ENCODE measurements at regions not wholly inside any gene's neighbourhood (a gene's known extent, or its start where the extent isn't known, plus 50 kb on each side); places are given as distances from the start of the nearest gene placed in this dataset.
"Not testable (repeated sequence)": the region's sequence is repeated elsewhere in the genome, so short reads cannot be mapped to it uniquely, and the experiment has no call there.

GRCh38 chr7:1354661-1355567 lies 104.4 kb downstream of the MICALL2 start:
- no peak overlapping the region for H3K4me2 ChIP-seq
- H3K36me3 ChIP-seq (ENCODE audit: insufficient read depth) = no peaks in the 10 kb centered on the region
- TF ChIP-seq CTCF (conservative IDR thresholded peaks at IDR 0.05; ENCODE audit: low read depth, low read length) = no peak
- no peaks in the 10 kb centered on the region for H3K4me1 ChIP-seq (ENCODE audit: low read depth, poor library complexity, severe bottlenecking)
- no peak overlapping the region for H3K9ac ChIP-seq
- no peak overlapping the region for H2AFZ ChIP-seq (ENCODE audit: low read depth)
- H3K27ac ChIP-seq = no peak overlapping the region
- H3K79me2 ChIP-seq (ENCODE audit: insufficient read depth, low read depth) = no peaks in the 10 kb centered on the region
- peaks cover 73% of the 10 kb centered on the region for H3K27me3 ChIP-seq (ENCODE audit: insufficient read depth, low read depth)
- H3K4me3 ChIP-seq (IDR thresholded peaks at IDR 0.05; ENCODE audit: insufficient read depth, low read depth, low read length) = no peak overlapping the region
- H4K20me1 ChIP-seq (ENCODE audit: insufficient read depth) = no peaks in the 10 kb centered on the region

DNA sequence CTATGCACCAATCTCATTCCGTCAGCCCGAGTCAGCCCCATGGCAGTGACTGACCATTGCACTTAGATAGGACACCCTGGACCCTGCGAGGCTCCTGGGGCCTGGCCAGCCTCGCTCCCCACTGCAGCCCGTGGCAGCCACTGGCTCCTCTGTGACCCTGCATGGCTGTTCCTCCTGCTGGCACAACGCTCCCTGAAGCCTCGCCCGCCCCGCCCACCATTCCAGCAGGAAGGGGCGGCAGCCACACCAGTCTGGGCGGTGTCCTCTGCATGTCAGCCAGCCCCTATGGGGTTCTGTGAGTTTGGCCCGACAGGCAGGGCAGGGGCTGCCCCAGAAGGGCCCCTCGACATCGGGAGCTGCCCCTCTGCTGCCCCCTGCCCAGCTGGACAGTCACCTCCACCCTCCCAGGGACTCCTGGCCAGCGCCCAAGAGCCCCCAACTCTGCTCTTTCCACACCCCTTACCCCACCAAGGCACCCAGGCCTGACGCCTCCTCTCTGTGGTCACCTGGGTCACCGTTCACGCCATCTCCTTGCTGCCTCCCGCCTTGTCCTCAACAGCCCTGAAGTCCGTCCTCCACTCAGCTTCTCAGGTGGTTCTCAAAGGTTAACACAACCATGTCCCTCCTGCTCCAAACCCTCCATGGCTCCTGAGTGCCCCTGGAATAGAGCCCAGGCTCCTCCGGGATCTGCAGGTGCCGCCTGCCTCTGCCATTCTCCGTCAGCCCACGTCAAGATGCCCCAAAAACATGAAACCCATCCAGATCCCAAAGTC lies 103.5 kb downstream of the MICALL2 start:
- Histone ChIP-seq H2AFZ (ENCODE audit: low read depth) (no peak overlapping the region), H3K4me1 (ENCODE audit: low read depth, poor library complexity, severe bottlenecking) (no peaks in the 10 kb centered on the region), H3K27me3 (ENCODE audit: insufficient read depth, low read depth) (peaks cover 65% of the 10 kb centered on the region), H3K4me3 (IDR thresholded peaks at IDR 0.05; ENCODE audit: insufficient read depth, low read depth, low read length) (no peak overlapping the region), H3K27ac (no peak overlapping the region), H3K79me2 (ENCODE audit: insufficient read depth, low read depth) (no peaks in the 10 kb centered on the region), H3K4me2 (no peak overlapping the region), H3K36me3 (ENCODE audit: insufficient read depth) (no peaks in the 10 kb centered on the region), H4K20me1 (ENCODE audit: insufficient read depth) (no peaks in the 10 kb centered on the region), H3K9ac (no peak overlapping the region)
- TF ChIP-seq CTCF (conservative IDR thresholded peaks at IDR 0.05; ENCODE audit: low read depth, low read length) = no peak

DNA sequence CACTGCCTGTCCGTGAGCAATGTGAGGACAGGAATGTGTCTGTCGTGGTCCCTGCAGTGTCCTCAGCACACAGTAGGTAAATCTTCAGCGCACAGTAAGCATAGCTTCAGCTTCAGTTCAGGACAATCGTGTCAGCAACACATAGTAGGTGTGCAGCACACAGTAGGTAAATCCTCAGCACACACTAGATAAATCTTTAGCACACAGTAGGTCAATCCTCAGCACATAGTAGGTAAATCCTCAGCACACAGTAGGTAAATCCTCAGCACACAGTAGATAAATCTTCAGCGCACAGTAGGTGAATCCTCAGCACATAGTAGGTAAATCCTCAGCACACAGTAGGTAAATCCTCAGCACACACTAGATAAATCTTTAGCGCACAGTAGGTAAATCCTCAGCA lies 102.4 kb downstream of the MICALL2 start:
- H3K4me2 ChIP-seq; H2AFZ ChIP-seq (ENCODE audit: low read depth); H3K4me3 ChIP-seq (IDR thresholded peaks at IDR 0.05; ENCODE audit: insufficient read depth, low read depth, low read length); H3K4me1 ChIP-seq (ENCODE audit: low read depth, poor library complexity, severe bottlenecking); H3K27ac ChIP-seq; H3K9ac ChIP-seq; H3K79me2 ChIP-seq (ENCODE audit: insufficient read depth, low read depth); H4K20me1 ChIP-seq (ENCODE audit: insufficient read depth); H3K36me3 ChIP-seq (ENCODE audit: insufficient read depth): not testable (repeated sequence)
- H3K27me3 ChIP-seq (ENCODE audit: insufficient read depth, low read depth) = peaks cover 54% of the 10 kb centered on the region

GRCh38 chr7:1357260-1357600 lies 102.0 kb downstream of the MICALL2 start:
- not testable (repeated sequence) for H3K36me3 ChIP-seq (ENCODE audit: insufficient read depth); H3K79me2 ChIP-seq (ENCODE audit: insufficient read depth, low read depth); H2AFZ ChIP-seq (ENCODE audit: low read depth); H3K9ac ChIP-seq; H3K4me3 ChIP-seq (IDR thresholded peaks at IDR 0.05; ENCODE audit: insufficient read depth, low read depth, low read length); H4K20me1 ChIP-seq (ENCODE audit: insufficient read depth); H3K4me2 ChIP-seq; H3K4me1 ChIP-seq (ENCODE audit: low read depth, poor library complexity, severe bottlenecking); H3K27ac ChIP-seq
- H3K27me3 ChIP-seq (ENCODE audit: insufficient read depth, low read depth) = peaks cover 54% of the 10 kb centered on the region

DNA sequence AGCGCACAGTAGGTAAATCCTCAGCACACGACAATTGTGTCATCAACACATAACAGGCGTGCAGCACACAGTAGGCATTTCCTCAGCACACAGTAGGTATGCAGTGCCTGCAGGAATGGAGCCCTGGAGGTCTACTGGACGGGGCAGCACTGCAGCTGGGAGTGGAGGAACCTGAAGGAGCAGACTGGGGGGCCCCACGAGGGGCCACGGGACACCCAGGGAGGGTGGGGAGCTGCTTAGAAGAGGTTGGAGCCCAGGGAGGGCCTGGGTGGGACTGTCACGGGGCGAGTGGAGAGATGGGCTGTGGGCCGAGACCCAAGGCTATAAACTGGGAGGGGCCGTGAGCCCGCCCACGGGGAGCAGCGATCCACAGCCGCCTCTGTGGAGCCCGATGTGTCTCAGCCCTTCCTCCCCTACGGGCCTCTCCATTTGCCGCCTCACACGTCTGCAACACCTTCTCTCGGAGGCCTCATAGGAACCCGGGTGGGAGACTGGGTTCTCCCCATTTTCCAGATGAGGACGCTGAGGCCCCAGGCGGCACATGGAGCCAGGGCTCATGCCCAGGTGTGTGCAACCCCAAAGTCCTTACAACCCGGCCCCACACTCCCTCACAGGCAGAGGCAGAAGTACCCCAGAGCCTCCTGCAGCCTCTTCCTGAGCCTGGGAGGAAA lies 101.5 kb downstream of the MICALL2 start:
- Histone ChIP-seq H3K79me2 (ENCODE audit: insufficient read depth, low read depth) (no peaks in the 10 kb centered on the region), H3K27me3 (ENCODE audit: insufficient read depth, low read depth) (peaks cover 54% of the 10 kb centered on the region), H3K36me3 (ENCODE audit: insufficient read depth) (no peaks in the 10 kb centered on the region), H3K27ac (no peak overlapping the region), H3K4me2 (no peak overlapping the region), H3K9ac (no peak overlapping the region), H3K4me3 (IDR thresholded peaks at IDR 0.05; ENCODE audit: insufficient read depth, low read depth, low read length) (no peak overlapping the region), H4K20me1 (ENCODE audit: insufficient read depth) (no peaks in the 10 kb centered on the region), H3K4me1 (ENCODE audit: low read depth, poor library complexity, severe bottlenecking) (no peaks in the 10 kb centered on the region), H2AFZ (ENCODE audit: low read depth) (no peak overlapping the region)
- TF ChIP-seq CTCF (conservative IDR thresholded peaks at IDR 0.05; ENCODE audit: low read depth, low read length) = no peak
